Activated CD4-positive, alpha-beta T cell treated with anti-CD3 and anti-CD28 coated beads for 24 hours (primary cell): ENCODE measurements at regions not wholly inside any gene's neighbourhood (a gene's known extent, or its start where the extent isn't known, plus 50 kb on each side); places are given as distances from the start of the nearest gene placed in this dataset.
"Not testable (repeated sequence)": the region's sequence is repeated elsewhere in the genome, so short reads cannot be mapped to it uniquely, and the experiment has no call there.

Source experiments
- DNase-seq, 2 donors: peaks; one replicate each; pipeline ENCODE4 v3.0.0-alpha.2; 2020; ENCODE audit warnings: low read depth in 2 of 2

GRCh38 chr10:60569681-60570080 is 180.0 kb upstream of the ANK3 start:
- no peak for DNase-seq

- no peak for DNase-seq
Measured at GRCh38 chr10:60566096-60566495, 176.4 kb upstream of the ANK3 start.

- DNase-seq = no peak
Measured at GRCh38 chr10:60565492-60565891, 175.8 kb upstream of the ANK3 start.

GRCh38 chr10:60564475-60564874 is 174.8 kb upstream of the ANK3 start:
- no peak for DNase-seq

- DNase-seq = no peak
Measured at GRCh38 chr10:60560451-60560850, 170.8 kb upstream of the ANK3 start.

- DNase-seq = no peak
Measured at GRCh38 chr10:60555700-60556099, 166.0 kb upstream of the ANK3 start.

GRCh38 chr10:60549686-60550085 is 160.0 kb upstream of the ANK3 start:
- DNase-seq = no peak

GRCh38 chr10:60542657-60543056 is 153.0 kb upstream of the ANK3 start:
- DNase-seq = no peak

GRCh38 chr10:60541451-60541850 is 151.8 kb upstream of the ANK3 start:
- no peak for DNase-seq

GRCh38 chr10:60537697-60538096 is 148.0 kb upstream of the ANK3 start:
- DNase-seq = no peak

- DNase-seq = peak in 1 of 2 donors; percentile 16
Measured at GRCh38 chr10:60536529-60537114, 146.9 kb upstream of the ANK3 start.

GRCh38 chr10:60535427-60535826 is 145.8 kb upstream of the ANK3 start:
- DNase-seq = no peak

GRCh38 chr10:60534761-60535389 is 145.2 kb upstream of the ANK3 start:
- no peak for DNase-seq

- no peak for DNase-seq
Measured at GRCh38 chr10:60532696-60533468, 143.2 kb upstream of the ANK3 start.

- no peak for DNase-seq
Measured at GRCh38 chr10:60531006-60531405, 141.3 kb upstream of the ANK3 start.

- DNase-seq = no peak
Measured at GRCh38 chr10:60527676-60528075, 138.0 kb upstream of the ANK3 start.

GRCh38 chr10:60525716-60526585 is 136.3 kb upstream of the ANK3 start:
- no peak for DNase-seq

GRCh38 chr10:60524541-60524940 is 134.9 kb upstream of the ANK3 start:
- DNase-seq = peak in 1 of 2 donors; percentile 12

- DNase-seq = not testable (repeated sequence)
Measured at GRCh38 chr10:60523371-60523770, 133.7 kb upstream of the ANK3 start.

GRCh38 chr10:60522617-60523016 is 132.9 kb upstream of the ANK3 start:
- DNase-seq = no peak

- no peak for DNase-seq
Measured at GRCh38 chr10:60521974-60522405, 132.3 kb upstream of the ANK3 start.

- no peak for DNase-seq
Measured at GRCh38 chr10:60518745-60519144, 129.1 kb upstream of the ANK3 start.
